ENCODE measurements at regions not wholly inside any gene's neighbourhood (a gene's known extent, or its start where the extent isn't known, plus 50 kb on each side); places are given as distances from the start of the nearest gene placed in this dataset.

- no peak for DNase-seq
These were observed 939.0 kb upstream of the CRIM1 start for GRCh38 chr2:35416391-35417140.

- DNase-seq: peak; percentile 6
These were observed 939.6 kb upstream of the CRIM1 start for GRCh38 chr2:35415942-35416341.

GRCh38 chr2:35415282-35415681 is 940.3 kb upstream of the CRIM1 start:
- DNase-seq: no peak

GRCh38 chr2:35410431-35411061 is 945.0 kb upstream of the CRIM1 start:
- DNase-seq: peak; percentile 40

- DNase-seq: no peak
These were observed 945.8 kb upstream of the CRIM1 start for GRCh38 chr2:35409762-35410161.

GRCh38 chr2:35408320-35408719 is 947.3 kb upstream of the CRIM1 start:
- DNase-seq: no peak

- DNase-seq: no peak
These were observed 963.7 kb upstream of the CRIM1 start for GRCh38 chr2:35391736-35392442.

- no peak for DNase-seq
These were observed 976.8 kb upstream of the CRIM1 start for GRCh38 chr2:35378791-35379190.

GRCh38 chr2:35374845-35375244 is 980.7 kb upstream of the CRIM1 start:
- no peak for DNase-seq

GRCh38 chr2:35365859-35366258 is 989.7 kb upstream of the CRIM1 start:
- no peak for DNase-seq

GRCh38 chr2:35356332-35356731 is 999.2 kb upstream of the CRIM1 start:
- DNase-seq: no peak

GRCh38 chr2:35355056-35355455 is 1000.5 kb upstream of the CRIM1 start:
- no peak for DNase-seq

- no peak for DNase-seq
These were observed 1008.0 kb upstream of the CRIM1 start for GRCh38 chr2:35347561-35347960.

- no peak for DNase-seq
These were observed 1012.4 kb upstream of the CRIM1 start for GRCh38 chr2:35343135-35343534.

GRCh38 chr2:35339211-35339610 is 1016.4 kb upstream of the CRIM1 start:
- no peak for DNase-seq

GRCh38 chr2:35337922-35338321 is 1017.7 kb upstream of the CRIM1 start:
- no peak for DNase-seq

GRCh38 chr2:35314049-35314448 is 1041.5 kb upstream of the CRIM1 start:
- no peak for DNase-seq

GRCh38 chr2:35301369-35301768 is 1054.2 kb upstream of the CRIM1 start:
- no peak for DNase-seq

GRCh38 chr2:35298493-35298892 is 1057.1 kb upstream of the CRIM1 start:
- DNase-seq: no peak

GRCh38 chr2:35297403-35297802 is 1058.2 kb upstream of the CRIM1 start:
- DNase-seq: no peak

GRCh38 chr2:35294636-35295263 is 1060.8 kb upstream of the CRIM1 start:
- no peak for DNase-seq

- DNase-seq: no peak
These were observed 1062.3 kb upstream of the CRIM1 start for GRCh38 chr2:35293261-35293660.

GRCh38 chr2:35292199-35292598 is 1063.4 kb upstream of the CRIM1 start:
- no peak for DNase-seq

- DNase-seq: no peak
These were observed 1073.9 kb upstream of the CRIM1 start for GRCh38 chr2:35281702-35282101.

Measured in retina (tissue), 1 donor.